ENCODE measurements at regions not wholly inside any gene's neighbourhood (a gene's known extent, or its start where the extent isn't known, plus 50 kb on each side); places are given as distances from the start of the nearest gene placed in this dataset.

GRCh38 chr1:82399093-82399492, 598.4 kb downstream of the ADGRL2 start:
- intact Hi-C loops (cut with DNase I), result no loop called here
- no peaks in the 10 kb centered on the region for H3K36me3 ChIP-seq
- H3K4me3 ChIP-seq, result no peak overlapping the region
- H3K9me3 ChIP-seq, result no peaks in the 10 kb centered on the region
- no peak for DNase-seq (ENCODE audit: extremely low spot score)
- no peaks in the 10 kb centered on the region for H3K4me1 ChIP-seq
- TF ChIP-seq POLR2AphosphoS5 (IDR thresholded peaks at IDR 0.05) (no peak), EP300 (IDR thresholded peaks at IDR 0.05) (no peak), POLR2A (IDR thresholded peaks at IDR 0.05; ENCODE audit: low read depth) (no peak)
- no peaks in the 10 kb centered on the region for H3K27me3 ChIP-seq
- H3K27ac ChIP-seq (replicated peaks in 1 of 4), result no peak overlapping the region

- Histone ChIP-seq H3K4me3 (no peak overlapping the region), H3K4me1 (no peaks in the 10 kb centered on the region), H3K9me3 (no peaks in the 10 kb centered on the region), H3K27me3 (no peaks in the 10 kb centered on the region), H3K27ac (replicated peaks in 1 of 4) (no peak overlapping the region), H3K36me3 (no peaks in the 10 kb centered on the region)
- TF ChIP-seq POLR2A (IDR thresholded peaks at IDR 0.05; ENCODE audit: low read depth) (no peak), POLR2AphosphoS5 (IDR thresholded peaks at IDR 0.05) (no peak), EP300 (IDR thresholded peaks at IDR 0.05) (no peak)
- TF ChIP-seq, protein P1, sequence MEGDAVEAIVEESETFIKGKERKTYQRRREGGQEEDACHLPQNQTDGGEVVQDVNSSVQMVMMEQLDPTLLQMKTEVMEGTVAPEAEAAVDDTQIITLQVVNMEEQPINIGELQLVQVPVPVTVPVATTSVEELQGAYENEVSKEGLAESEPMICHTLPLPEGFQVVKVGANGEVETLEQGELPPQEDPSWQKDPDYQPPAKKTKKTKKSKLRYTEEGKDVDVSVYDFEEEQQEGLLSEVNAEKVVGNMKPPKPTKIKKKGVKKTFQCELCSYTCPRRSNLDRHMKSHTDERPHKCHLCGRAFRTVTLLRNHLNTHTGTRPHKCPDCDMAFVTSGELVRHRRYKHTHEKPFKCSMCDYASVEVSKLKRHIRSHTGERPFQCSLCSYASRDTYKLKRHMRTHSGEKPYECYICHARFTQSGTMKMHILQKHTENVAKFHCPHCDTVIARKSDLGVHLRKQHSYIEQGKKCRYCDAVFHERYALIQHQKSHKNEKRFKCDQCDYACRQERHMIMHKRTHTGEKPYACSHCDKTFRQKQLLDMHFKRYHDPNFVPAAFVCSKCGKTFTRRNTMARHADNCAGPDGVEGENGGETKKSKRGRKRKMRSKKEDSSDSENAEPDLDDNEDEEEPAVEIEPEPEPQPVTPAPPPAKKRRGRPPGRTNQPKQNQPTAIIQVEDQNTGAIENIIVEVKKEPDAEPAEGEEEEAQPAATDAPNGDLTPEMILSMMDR (IDR thresholded peaks at IDR 0.05), result no peak
- intact Hi-C loops (cut with DNase I), result no loop called here
- no peak for DNase-seq (ENCODE audit: extremely low spot score)
These were observed 597.6 kb downstream of the ADGRL2 start for GRCh38 chr1:82398357-82398756.

DNA sequence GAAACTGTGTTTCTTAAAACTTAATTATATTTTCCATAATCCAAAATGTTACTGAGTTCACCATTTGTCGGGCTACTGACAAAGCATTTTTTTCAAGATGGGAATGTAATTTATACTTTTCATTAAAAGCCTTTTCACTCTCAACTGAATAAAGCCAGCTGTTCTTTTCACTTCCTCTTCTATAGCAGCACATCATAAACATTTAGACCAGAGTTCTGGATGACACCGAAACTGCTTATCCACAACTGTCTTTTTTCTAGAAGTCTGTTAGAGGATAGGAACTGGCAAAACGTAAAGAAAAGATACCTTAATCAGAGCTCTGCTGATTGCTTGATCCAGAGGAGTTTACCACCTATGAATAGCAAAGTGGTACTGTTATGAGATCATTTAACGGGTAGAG, 594.7 kb downstream of the ADGRL2 start:
- WGBS, result 54% methylated on average over 4 of the region's 4 CpGs
- no peak for DNase-seq (ENCODE audit: extremely low spot score)
- H3K4me1 ChIP-seq, result no peaks in the 10 kb centered on the region
- H3K27ac ChIP-seq (replicated peaks in 1 of 4), result no peak overlapping the region
- TF ChIP-seq EP300 (IDR thresholded peaks at IDR 0.05) (no peak), POLR2A (IDR thresholded peaks at IDR 0.05; ENCODE audit: low read depth) (no peak), POLR2AphosphoS5 (IDR thresholded peaks at IDR 0.05) (no peak)
- TF ChIP-seq, protein P1 (IDR thresholded peaks at IDR 0.05), result no peak
- H3K4me3 ChIP-seq, result no peak overlapping the region
- intact Hi-C loops (cut with DNase I), result no loop called here
- no peaks in the 10 kb centered on the region for H3K27me3 ChIP-seq
- no peaks in the 10 kb centered on the region for H3K36me3 ChIP-seq
- no peaks in the 10 kb centered on the region for H3K9me3 ChIP-seq

GRCh38 chr1:82392946-82393345, 592.2 kb downstream of the ADGRL2 start:
- H3K27ac ChIP-seq (replicated peaks in 1 of 4), result no peak overlapping the region
- H3K9me3 ChIP-seq, result no peaks in the 10 kb centered on the region
- no peak for TF ChIP-seq POLR2AphosphoS5 (IDR thresholded peaks at IDR 0.05)
- 100% methylated on average over 1 of the region's 1 CpG for WGBS
- intact Hi-C loops (cut with DNase I), result no loop called here
- H3K36me3 ChIP-seq, result no peaks in the 10 kb centered on the region
- H3K27me3 ChIP-seq, result no peaks in the 10 kb centered on the region
- H3K4me3 ChIP-seq, result no peak overlapping the region
- DNase-seq (ENCODE audit: extremely low spot score), result no peak
- H3K4me1 ChIP-seq, result no peaks in the 10 kb centered on the region

GRCh38 chr1:82392513-82392912, 591.8 kb downstream of the ADGRL2 start:
- Histone ChIP-seq H3K27me3 (no peaks in the 10 kb centered on the region), H3K9me3 (no peaks in the 10 kb centered on the region), H3K36me3 (no peaks in the 10 kb centered on the region), H3K4me1 (no peaks in the 10 kb centered on the region), H3K27ac (replicated peaks in 1 of 4) (no peak overlapping the region), H3K4me3 (no peak overlapping the region)
- no peak for DNase-seq (ENCODE audit: extremely low spot score)
- 67% methylated on average over 2 of the region's 2 CpGs for WGBS
- intact Hi-C loops (cut with DNase I), result no loop called here
- no peak for TF ChIP-seq POLR2AphosphoS5 (IDR thresholded peaks at IDR 0.05)
- TF ChIP-seq, protein P1 (IDR thresholded peaks at IDR 0.05), result no peak
- TF ChIP-seq EP300 (IDR thresholded peaks at IDR 0.05), result no peak
- no peak for TF ChIP-seq POLR2A (IDR thresholded peaks at IDR 0.05; ENCODE audit: low read depth)

DNA sequence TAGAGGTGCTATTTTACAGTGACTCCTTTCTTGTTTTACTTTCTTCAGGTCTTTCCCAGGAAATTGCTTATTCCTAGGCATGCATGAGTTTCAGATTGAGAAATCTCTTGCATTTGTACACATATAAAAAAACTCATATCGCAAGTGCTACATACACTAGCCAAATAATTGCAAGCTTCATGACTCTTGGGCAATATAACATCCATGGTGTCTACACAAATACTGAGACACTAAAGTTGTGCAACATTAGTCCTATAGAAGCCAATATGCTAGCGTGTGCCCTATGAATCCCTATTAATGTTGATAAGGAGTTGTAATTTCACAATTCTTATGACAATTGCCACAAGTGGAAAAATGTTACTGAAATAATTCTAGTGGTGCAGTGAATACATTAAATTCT, 591.0 kb downstream of the ADGRL2 start:
- Histone ChIP-seq H3K9me3 (no peaks in the 10 kb centered on the region), H3K4me3 (no peak overlapping the region), H3K4me1 (no peaks in the 10 kb centered on the region), H3K36me3 (no peaks in the 10 kb centered on the region), H3K27ac (replicated peaks in 1 of 4) (no peak overlapping the region), H3K27me3 (no peaks in the 10 kb centered on the region)
- 91% methylated on average over 2 of the region's 2 CpGs for WGBS
- TF ChIP-seq EP300 (IDR thresholded peaks at IDR 0.05) (no peak), POLR2A (IDR thresholded peaks at IDR 0.05; ENCODE audit: low read depth) (no peak), POLR2AphosphoS5 (IDR thresholded peaks at IDR 0.05) (no peak)
- TF ChIP-seq, protein P1 (IDR thresholded peaks at IDR 0.05), result no peak
- intact Hi-C loops (cut with DNase I), result no loop called here
- DNase-seq (ENCODE audit: extremely low spot score), result no peak
